Smooth muscle cell (in vitro differentiated cells): ENCODE measurements at regions not wholly inside any gene's neighbourhood (a gene's known extent, or its start where the extent isn't known, plus 50 kb on each side); places are given as distances from the start of the nearest gene placed in this dataset.

ENCODE experiments used
- DNase-seq: peaks from one replicate; lab custom pipeline; 2025; ENCODE audit not compliant: unreplicated experiment; lab: John Stamatoyannopoulos, UW
- H2AFZ ChIP-seq: fragments of 200-600 bp; sonication (generic); 2 replicates; pipeline ENCODE4 v1.6.0; 2016; ENCODE audit warnings: antibody characterized with exemption, low read depth, mild to moderate bottlenecking
- H3F3A ChIP-seq: fragments of 200-600 bp; sonication (generic); 2 replicates; pipeline ENCODE4 v1.6.0; 2017; ENCODE audit warnings: antibody characterized with exemption, low read depth
- H3K27ac ChIP-seq: fragments of 200-600 bp; sonication (generic); 2 replicates; pipeline ENCODE4 v1.5.1; 2016; ENCODE audit warnings: low read depth, mild to moderate bottlenecking
- H3K27me3 ChIP-seq: fragments of 200-600 bp; sonication (generic); 2 replicates; pipeline ENCODE4 v1.6.1; 2016; ENCODE audit warnings: low read depth, mild to moderate bottlenecking
- H3K36me3 ChIP-seq: fragments of 200-600 bp; sonication (generic); 2 replicates; pipeline ENCODE4 v1.5.1; 2016; ENCODE audit warnings: low read depth
- H3K4me1 ChIP-seq: fragments of 200-600 bp; sonication (generic); 2 replicates; pipeline ENCODE4 v1.5.1; 2016; ENCODE audit warnings: low read depth
- H3K4me2 ChIP-seq: fragments of 200-600 bp; sonication (generic); 2 replicates; pipeline ENCODE4 v1.6.0; 2016; ENCODE audit warnings: mild to moderate bottlenecking
- H3K4me3 ChIP-seq: fragments of 200-600 bp; sonication (generic); 2 replicates; pipeline ENCODE4 v1.5.1; 2016; ENCODE audit warnings: mild to moderate bottlenecking
- H3K79me2 ChIP-seq: fragments of 200-600 bp; sonication (generic); 2 replicates; pipeline ENCODE4 v1.6.0; 2016; ENCODE audit warnings: low read depth, mild to moderate bottlenecking
- H3K9ac ChIP-seq: fragments of 200-600 bp; sonication (generic); 2 replicates; pipeline ENCODE4 v1.6.0; 2016; ENCODE audit warnings: low read depth
- H3K9me3 ChIP-seq: fragments of 200-600 bp; sonication (generic); replicated peaks from 2 replicates; pipeline ENCODE4 v1.5.1; 2016; ENCODE audit warnings: low read depth
- H4K20me1 ChIP-seq: fragments of 200-600 bp; sonication (generic); 2 replicates; pipeline ENCODE4 v1.6.0; 2016; ENCODE audit warnings: low read depth
- WGBS: methylation state at CpG from one replicate; pipeline ENCODE4 v1.1.7; 2016; ENCODE audit warnings: low lambda C conversion rate; 5-methylcytosine and 5-hydroxymethylcytosine counted together
- TF ChIP-seq, protein P1 (sequence below): fragments of 200-600 bp; sonication (generic); IDR thresholded peaks from 2 replicates; pipeline ENCODE4 v1.5.1; 2017; ENCODE audit warnings: borderline replicate concordance, mild to moderate bottlenecking, antibody characterized with exemption; ENCODE audit not compliant: insufficient read depth, poor library complexity, severe bottlenecking

DNA sequence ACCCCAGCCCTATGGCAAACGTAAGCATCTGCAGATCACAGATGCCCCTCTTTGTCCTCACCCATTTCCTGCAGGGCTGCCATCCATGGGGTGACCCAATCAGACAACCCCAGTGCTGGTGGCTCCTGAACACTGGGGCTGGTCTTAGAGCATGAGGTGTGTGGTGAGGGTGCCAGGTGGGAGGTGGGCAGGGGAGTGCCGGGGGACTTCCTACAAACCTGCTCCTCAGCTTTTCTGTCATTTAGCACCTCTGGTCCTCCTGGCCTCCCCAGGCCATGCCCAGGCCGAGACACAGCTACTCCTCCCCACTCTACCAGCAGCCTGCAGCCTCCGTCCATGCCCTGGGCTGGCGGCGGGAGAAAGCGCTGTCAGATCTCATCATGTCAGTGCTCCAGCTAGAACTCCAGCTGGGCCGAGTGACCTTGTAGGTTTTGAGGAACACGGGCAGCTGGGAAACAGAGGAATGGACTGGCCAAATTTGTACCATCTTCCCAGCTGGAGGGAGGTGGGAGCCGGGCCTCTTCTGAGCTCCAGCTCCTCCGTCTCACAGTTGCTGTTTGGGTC, 157.7 kb upstream of the NECTIN1 start:
- Histone ChIP-seq H3K9me3 (no peaks in the 10 kb centered on the region), H3K27ac (no peak overlapping the region), H3K4me1 (peaks cover 6% of the 10 kb centered on the region), H3K79me2 (no peaks in the 10 kb centered on the region), H3K36me3 (no peaks in the 10 kb centered on the region), H3K4me2 (no peak overlapping the region), H3K27me3 (peaks cover 3% of the 10 kb centered on the region), H3F3A (no peaks in the 10 kb centered on the region), H3K9ac (no peak overlapping the region), H3K4me3 (no peak overlapping the region), H2AFZ (no peak overlapping the region), H4K20me1 (no peaks in the 10 kb centered on the region)
- TF ChIP-seq, protein P1, sequence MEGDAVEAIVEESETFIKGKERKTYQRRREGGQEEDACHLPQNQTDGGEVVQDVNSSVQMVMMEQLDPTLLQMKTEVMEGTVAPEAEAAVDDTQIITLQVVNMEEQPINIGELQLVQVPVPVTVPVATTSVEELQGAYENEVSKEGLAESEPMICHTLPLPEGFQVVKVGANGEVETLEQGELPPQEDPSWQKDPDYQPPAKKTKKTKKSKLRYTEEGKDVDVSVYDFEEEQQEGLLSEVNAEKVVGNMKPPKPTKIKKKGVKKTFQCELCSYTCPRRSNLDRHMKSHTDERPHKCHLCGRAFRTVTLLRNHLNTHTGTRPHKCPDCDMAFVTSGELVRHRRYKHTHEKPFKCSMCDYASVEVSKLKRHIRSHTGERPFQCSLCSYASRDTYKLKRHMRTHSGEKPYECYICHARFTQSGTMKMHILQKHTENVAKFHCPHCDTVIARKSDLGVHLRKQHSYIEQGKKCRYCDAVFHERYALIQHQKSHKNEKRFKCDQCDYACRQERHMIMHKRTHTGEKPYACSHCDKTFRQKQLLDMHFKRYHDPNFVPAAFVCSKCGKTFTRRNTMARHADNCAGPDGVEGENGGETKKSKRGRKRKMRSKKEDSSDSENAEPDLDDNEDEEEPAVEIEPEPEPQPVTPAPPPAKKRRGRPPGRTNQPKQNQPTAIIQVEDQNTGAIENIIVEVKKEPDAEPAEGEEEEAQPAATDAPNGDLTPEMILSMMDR, result no peak
- no peak for DNase-seq
- 94% methylated on average over 11 of the region's 11 CpGs for WGBS

DNA sequence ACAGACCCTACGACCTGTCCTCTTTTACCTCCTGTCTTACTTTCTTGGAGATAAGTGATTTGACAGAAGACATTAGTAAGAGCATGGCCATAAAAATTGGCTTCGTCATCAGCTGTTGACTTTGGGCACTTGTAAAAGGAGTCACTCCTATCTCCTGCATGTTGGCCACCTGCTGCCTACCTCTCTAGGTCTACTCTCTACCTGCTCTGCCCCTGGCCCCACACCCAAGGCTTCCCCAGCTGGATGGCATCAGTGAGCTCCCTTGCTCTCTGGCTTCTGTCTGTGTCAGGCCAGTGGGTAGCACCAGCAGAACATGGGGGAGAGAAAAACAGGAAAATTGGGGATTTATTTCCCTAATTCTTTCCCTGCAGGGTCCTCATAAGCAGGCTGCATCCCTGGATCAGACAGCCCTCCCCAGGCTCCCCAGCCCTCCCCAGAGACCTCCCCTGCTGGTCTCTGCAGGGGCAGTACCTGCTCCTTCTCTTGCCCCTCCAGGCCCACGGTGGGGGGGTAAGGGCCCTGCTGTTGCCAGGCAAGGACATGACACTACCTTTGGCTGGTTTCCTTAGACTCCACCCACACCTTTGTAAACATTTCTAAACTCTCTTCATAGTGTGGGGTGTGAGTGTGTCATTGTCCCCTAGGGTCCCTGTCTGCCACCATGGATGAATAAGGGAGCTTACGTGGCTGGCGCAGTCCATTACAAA, 157.0 kb upstream of the NECTIN1 start:
- peaks cover 4% of the 10 kb centered on the region for H3K27me3 ChIP-seq
- no peaks in the 10 kb centered on the region for H3K36me3 ChIP-seq
- H4K20me1 ChIP-seq, result no peaks in the 10 kb centered on the region
- no peak overlapping the region for H3K4me3 ChIP-seq
- no peaks in the 10 kb centered on the region for H3F3A ChIP-seq
- 89% methylated on average over 5 of the region's 5 CpGs for WGBS
- H3K9ac ChIP-seq, result no peak overlapping the region
- H3K4me1 ChIP-seq, result peaks cover 2% of the 10 kb centered on the region
- TF ChIP-seq, protein P1, result no peak
- no peak overlapping the region for H2AFZ ChIP-seq
- no peak for DNase-seq
- H3K27ac ChIP-seq, result no peak overlapping the region
- no peaks in the 10 kb centered on the region for H3K9me3 ChIP-seq
- no peak overlapping the region for H3K4me2 ChIP-seq
- no peaks in the 10 kb centered on the region for H3K79me2 ChIP-seq

DNA sequence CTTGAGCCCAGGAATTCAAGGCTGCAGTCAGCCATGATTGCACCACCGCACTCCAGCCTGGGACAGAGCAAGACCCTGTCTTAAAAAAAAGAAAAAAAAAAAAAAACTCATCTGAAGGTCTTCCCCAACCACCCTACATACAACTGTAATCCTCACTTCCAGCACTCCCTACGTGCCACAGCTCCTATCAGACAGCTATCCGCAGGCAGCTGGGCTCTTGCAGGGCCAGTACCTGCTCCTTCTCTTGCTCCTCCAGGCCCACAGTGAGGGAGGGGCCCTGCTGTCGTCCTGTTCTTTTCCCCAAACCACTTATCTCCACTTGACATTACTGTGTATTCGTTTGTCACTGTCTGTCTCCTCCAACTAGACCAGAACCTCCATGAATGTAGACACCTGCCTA, 156.1 kb upstream of the NECTIN1 start:
- 73% methylated on average over 5 of the region's 5 CpGs for WGBS
- Histone ChIP-seq H3K4me2 (no peak overlapping the region), H3K4me3 (no peak overlapping the region), H3K36me3 (no peaks in the 10 kb centered on the region), H3F3A (no peaks in the 10 kb centered on the region), H4K20me1 (no peaks in the 10 kb centered on the region), H3K27me3 (peaks cover 9% of the 10 kb centered on the region), H3K9me3 (no peaks in the 10 kb centered on the region), H3K4me1 (peaks cover 6% of the 10 kb centered on the region), H3K9ac (no peak overlapping the region), H3K27ac (no peak overlapping the region), H3K79me2 (no peaks in the 10 kb centered on the region), H2AFZ (no peak overlapping the region)
- DNase-seq, result no peak
- TF ChIP-seq, protein P1, result no peak

DNA sequence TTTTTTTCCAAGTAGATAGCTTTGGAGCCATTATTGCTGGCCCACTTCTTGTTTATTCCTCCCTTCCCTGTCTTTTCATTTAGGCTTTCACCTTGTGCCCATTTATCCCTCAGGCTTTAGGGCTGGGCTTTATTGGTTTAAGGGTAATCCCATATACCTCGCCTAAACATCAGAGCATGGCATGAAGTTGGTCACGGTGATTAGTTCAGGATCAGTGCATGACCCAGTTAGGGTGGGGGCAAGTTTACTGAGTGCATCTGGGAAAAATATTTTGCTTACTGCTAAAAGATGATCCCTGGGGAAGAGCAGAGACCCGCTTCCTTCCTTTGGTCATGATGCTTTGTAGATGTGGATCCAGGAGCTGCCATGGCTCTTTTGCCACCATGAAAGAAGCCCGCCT, 153.3 kb upstream of the NECTIN1 start:
- WGBS, result 90% methylated on average over 4 of the region's 4 CpGs
- no peak overlapping the region for H3K4me2 ChIP-seq
- no peak overlapping the region for H3K27ac ChIP-seq
- TF ChIP-seq, protein P1, result no peak
- no peaks in the 10 kb centered on the region for H3K36me3 ChIP-seq
- no peaks in the 10 kb centered on the region for H3K79me2 ChIP-seq
- no peak overlapping the region for H3K9ac ChIP-seq
- DNase-seq, result no peak
- H2AFZ ChIP-seq, result no peak overlapping the region
- peaks cover 6% of the 10 kb centered on the region for H3K4me1 ChIP-seq
- no peak overlapping the region for H3K4me3 ChIP-seq
- H3K9me3 ChIP-seq, result no peaks in the 10 kb centered on the region
- no peaks in the 10 kb centered on the region for H3F3A ChIP-seq
- peaks cover 10% of the 10 kb centered on the region for H3K27me3 ChIP-seq
- no peaks in the 10 kb centered on the region for H4K20me1 ChIP-seq
